ENCODE measurements at regions not wholly inside any gene's neighbourhood (a gene's known extent, or its start where the extent isn't known, plus 50 kb on each side); places are given as distances from the start of the nearest gene placed in this dataset.

DNA sequence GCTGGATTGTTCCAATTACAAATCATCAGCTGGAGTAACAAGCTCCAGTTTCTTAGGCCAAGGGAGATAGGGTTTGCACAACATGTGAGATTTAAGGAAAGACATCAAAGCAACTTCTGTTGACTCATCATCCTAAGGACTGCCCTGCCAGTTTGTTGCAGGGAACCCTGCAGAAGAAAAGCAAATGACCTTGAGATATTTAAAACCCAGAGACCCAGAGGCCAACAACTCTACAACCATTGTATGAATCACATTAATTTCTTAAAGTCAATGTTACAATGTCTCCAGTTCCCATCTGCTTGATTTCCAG is 491.8 kb upstream of the ACVR2A start:
- TF ChIP-seq, protein P1, sequence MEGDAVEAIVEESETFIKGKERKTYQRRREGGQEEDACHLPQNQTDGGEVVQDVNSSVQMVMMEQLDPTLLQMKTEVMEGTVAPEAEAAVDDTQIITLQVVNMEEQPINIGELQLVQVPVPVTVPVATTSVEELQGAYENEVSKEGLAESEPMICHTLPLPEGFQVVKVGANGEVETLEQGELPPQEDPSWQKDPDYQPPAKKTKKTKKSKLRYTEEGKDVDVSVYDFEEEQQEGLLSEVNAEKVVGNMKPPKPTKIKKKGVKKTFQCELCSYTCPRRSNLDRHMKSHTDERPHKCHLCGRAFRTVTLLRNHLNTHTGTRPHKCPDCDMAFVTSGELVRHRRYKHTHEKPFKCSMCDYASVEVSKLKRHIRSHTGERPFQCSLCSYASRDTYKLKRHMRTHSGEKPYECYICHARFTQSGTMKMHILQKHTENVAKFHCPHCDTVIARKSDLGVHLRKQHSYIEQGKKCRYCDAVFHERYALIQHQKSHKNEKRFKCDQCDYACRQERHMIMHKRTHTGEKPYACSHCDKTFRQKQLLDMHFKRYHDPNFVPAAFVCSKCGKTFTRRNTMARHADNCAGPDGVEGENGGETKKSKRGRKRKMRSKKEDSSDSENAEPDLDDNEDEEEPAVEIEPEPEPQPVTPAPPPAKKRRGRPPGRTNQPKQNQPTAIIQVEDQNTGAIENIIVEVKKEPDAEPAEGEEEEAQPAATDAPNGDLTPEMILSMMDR (IDR thresholded peaks at IDR 0.05), result no peak
- TF ChIP-seq POLR2A (IDR thresholded peaks at IDR 0.05), result no peak

All from testis (tissue), 2 donors.